Right lobe of liver (tissue), 6 donors: ENCODE measurements at regions not wholly inside any gene's neighbourhood (a gene's known extent, or its start where the extent isn't known, plus 50 kb on each side); places are given as distances from the start of the nearest gene placed in this dataset.

Source experiments
- ATAC-seq, 4 donors: fragments of 200-7000 bp; cut with Tn5 transposase; one replicate each; pipeline ENCODE4 v1.9.1; 2020; ENCODE audit warnings: mild to moderate bottlenecking in 4 of 4, moderate library complexity in 4 of 4
- DNase-seq, 3 donors: peaks; one replicate each; pipeline ENCODE4 v3.0.0-alpha.2; 2020
- H3K27ac ChIP-seq, 3 donors: fragments of 200-600 bp; one replicate each; pipeline ENCODE4 v1.8.0; 2022
- H3K27me3 ChIP-seq, 2 donors: fragments of 200-600 bp; one replicate each; pipeline ENCODE4 v1.8.0; 2022
- H3K36me3 ChIP-seq, 4 donors: fragments of 200-600 bp; sonication (generic) in 1 of 4; one replicate each; pipeline versions ENCODE4 v1.5.1 to v1.8.0; 2017 to 2022; ENCODE audit warnings: control low read depth in 1 of 4
- H3K4me1 ChIP-seq, 4 donors: fragments of 200-600 bp; sonication (generic) in 1 of 4; one replicate each; pipeline versions ENCODE4 v1.5.1 to v1.8.0; 2017 to 2022; ENCODE audit warnings: control low read depth in 1 of 4
- H3K4me3 ChIP-seq, 3 donors: fragments of 200-600 bp; one replicate each; pipeline ENCODE4 v1.8.0; 2022
- H3K9me3 ChIP-seq, 4 donors: fragments of 200-600 bp; sonication (generic) in 1 of 4; one replicate each; pipeline versions ENCODE4 v1.5.1 to v1.8.0; 2017 to 2022; ENCODE audit warnings: control low read depth in 1 of 4
- POLR2A ChIP-seq: fragments of 450-650 bp; IDR thresholded peaks from one replicate; pipeline ENCODE4 v1.6.1; 2017; ENCODE audit warnings: antibody characterized with exemption, mild to moderate bottlenecking
- WGBS: methylation state at CpG from one replicate; pipeline ENCODE4 v1.1.6; 2018; ENCODE audit warnings: low coverage, low lambda C conversion rate; ENCODE audit not compliant: insufficient coverage; ENCODE audit errors: missing lambda C conversion rate; 5-methylcytosine and 5-hydroxymethylcytosine counted together
- intact Hi-C, 2 donors: fragments of 100-400 bp; cut with DNase I; formaldehyde crosslinking; loops; one replicate each; pipeline versions ENCODE4 v1.11.2 to v1.14.1; 2022
- TF ChIP-seq, protein P1 (sequence below), 4 donors: fragments of 200-600 bp in 3 of 4; fragments of 450-650 bp in 1 of 4; IDR thresholded peaks; one replicate each; pipeline versions ENCODE4 v1.5.1 to v1.8.0; 2016 to 2022; ENCODE audit warnings: antibody characterized with exemption in 4 of 4, mild to moderate bottlenecking in 2 of 4
- donor health status: DM: no; HTN: yes; CAD: no.
- donor health status: DM: no; HTN: no; CAD: no.
- donor health status: DM: no; HTN: no; CAD: no.
- donor health status: DM: no; HTN: yes; CAD: no.
- donor health status: DM: no; HTN: yes; CAD: no.

DNA sequence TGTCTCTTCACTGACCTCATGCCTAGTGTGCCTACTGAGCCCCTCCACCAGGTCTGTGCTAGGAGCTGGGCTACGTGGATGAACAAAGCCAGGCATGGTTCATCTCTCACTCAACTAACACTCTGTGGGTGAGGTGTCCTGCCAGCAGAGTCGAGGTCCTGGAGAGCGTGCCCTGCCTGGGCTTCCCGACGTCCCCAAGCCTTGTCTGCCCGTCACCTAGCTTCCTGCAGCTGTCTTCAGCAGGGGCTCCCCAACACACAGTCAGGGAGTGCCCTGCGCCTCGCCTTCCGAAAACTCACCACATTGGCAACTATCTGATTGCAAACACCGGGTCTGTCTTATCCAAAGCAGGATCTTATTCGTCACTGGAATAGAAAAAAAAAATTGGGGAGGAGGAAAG is 167.5 kb upstream of the ZC3H12A start:
- H3K4me3 ChIP-seq = no peak overlapping the region
- ATAC-seq = no peak
- 66% methylated on average over 10 of the region's 11 CpGs for WGBS
- no peaks in the 10 kb centered on the region for H3K36me3 ChIP-seq
- H3K27me3 ChIP-seq = no peaks in the 10 kb centered on the region
- intact Hi-C loops = no loop called here
- no peaks in the 10 kb centered on the region for H3K9me3 ChIP-seq
- no peak for TF ChIP-seq POLR2A
- TF ChIP-seq, protein P1, sequence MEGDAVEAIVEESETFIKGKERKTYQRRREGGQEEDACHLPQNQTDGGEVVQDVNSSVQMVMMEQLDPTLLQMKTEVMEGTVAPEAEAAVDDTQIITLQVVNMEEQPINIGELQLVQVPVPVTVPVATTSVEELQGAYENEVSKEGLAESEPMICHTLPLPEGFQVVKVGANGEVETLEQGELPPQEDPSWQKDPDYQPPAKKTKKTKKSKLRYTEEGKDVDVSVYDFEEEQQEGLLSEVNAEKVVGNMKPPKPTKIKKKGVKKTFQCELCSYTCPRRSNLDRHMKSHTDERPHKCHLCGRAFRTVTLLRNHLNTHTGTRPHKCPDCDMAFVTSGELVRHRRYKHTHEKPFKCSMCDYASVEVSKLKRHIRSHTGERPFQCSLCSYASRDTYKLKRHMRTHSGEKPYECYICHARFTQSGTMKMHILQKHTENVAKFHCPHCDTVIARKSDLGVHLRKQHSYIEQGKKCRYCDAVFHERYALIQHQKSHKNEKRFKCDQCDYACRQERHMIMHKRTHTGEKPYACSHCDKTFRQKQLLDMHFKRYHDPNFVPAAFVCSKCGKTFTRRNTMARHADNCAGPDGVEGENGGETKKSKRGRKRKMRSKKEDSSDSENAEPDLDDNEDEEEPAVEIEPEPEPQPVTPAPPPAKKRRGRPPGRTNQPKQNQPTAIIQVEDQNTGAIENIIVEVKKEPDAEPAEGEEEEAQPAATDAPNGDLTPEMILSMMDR (IDR thresholded peaks at IDR 0.05) = no peak
- H3K27ac ChIP-seq = no peak overlapping the region
- DNase-seq = no peak
- no peaks in the 10 kb centered on the region for H3K4me1 ChIP-seq

DNA sequence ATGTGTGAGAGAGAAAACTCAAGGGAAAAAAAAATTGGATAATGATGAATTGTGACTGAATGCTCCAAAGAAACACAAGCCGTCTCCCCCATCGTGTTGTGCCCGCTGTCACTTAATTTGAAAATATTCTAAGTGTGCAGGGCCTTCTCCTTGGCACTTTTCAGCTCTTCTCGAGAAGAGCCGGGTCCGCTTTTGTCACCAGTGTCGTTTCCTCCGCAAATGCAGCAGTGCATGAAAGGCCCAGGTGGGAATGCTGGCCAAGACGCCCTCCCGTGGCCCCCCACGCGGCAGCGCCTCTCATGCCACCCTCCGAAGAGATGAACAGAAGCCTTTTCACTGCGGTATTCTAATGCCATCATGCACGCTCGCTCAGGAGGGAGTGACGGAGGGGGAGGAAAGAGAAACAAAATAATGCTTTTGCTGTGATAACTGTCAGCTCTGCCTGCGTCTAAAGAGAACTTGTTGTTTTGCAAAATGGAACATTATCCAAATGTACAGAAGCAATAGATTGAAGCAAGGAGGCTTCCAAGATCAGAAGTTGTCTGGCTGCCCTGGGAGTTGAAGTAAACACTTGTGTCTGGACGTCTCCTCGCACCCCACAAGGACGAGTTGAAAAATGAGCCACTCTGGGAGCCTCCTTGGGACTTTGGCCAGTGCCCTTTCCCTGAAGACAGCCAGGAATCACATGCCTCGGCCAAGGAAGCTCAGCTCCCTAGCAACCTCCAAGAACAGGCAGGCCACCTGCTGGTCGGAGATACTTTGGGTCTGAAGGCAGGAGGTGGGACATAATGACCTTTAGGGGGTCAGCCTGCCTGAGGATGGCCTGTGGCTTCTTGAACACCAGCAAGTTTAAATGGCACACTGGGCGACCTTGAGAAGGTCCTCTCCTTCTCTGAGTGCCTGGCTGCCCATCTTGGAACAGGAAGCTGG is 166.1 kb upstream of the ZC3H12A start:
- no peak overlapping the region for H3K27ac ChIP-seq
- no peak for DNase-seq
- ATAC-seq = no peak
- no peaks in the 10 kb centered on the region for H3K27me3 ChIP-seq
- no peak for TF ChIP-seq POLR2A
- TF ChIP-seq, protein P1 (IDR thresholded peaks at IDR 0.05) = no peak
- WGBS = 47% methylated on average over 14 of the region's 25 CpGs
- H3K36me3 ChIP-seq = no peaks in the 10 kb centered on the region
- intact Hi-C loops = no loop called here
- H3K9me3 ChIP-seq = no peaks in the 10 kb centered on the region
- H3K4me3 ChIP-seq = no peak overlapping the region
- no peaks in the 10 kb centered on the region for H3K4me1 ChIP-seq

DNA sequence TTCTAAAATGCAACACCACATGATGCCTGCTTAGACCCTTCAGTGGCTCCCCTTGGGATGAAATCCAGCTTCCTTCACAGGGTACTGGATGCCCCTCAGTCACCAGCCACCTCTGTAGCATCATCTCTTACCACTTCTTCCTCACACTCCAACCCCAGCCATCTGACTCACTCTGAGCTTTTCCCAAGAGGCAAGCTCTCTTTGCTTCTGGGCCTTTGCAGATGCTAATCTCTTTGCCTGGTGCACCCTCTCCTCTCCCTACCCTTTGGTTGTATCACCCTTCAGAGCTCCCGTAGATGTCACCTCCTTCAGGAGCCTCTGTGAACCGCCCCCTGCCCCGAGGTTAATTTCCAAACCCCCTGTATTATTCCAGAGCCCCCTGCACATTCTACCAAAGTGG is 164.8 kb upstream of the ZC3H12A start:
- DNase-seq = no peak
- H3K9me3 ChIP-seq = no peaks in the 10 kb centered on the region
- TF ChIP-seq, protein P1 (IDR thresholded peaks at IDR 0.05) = no peak
- no peak for TF ChIP-seq POLR2A
- no peak overlapping the region for H3K27ac ChIP-seq
- no peaks in the 10 kb centered on the region for H3K27me3 ChIP-seq
- no peaks in the 10 kb centered on the region for H3K4me1 ChIP-seq
- WGBS = 20% methylated on average over 3 of the region's 3 CpGs
- intact Hi-C loops = no loop called here
- H3K4me3 ChIP-seq = no peak overlapping the region
- no peak for ATAC-seq
- no peaks in the 10 kb centered on the region for H3K36me3 ChIP-seq

DNA sequence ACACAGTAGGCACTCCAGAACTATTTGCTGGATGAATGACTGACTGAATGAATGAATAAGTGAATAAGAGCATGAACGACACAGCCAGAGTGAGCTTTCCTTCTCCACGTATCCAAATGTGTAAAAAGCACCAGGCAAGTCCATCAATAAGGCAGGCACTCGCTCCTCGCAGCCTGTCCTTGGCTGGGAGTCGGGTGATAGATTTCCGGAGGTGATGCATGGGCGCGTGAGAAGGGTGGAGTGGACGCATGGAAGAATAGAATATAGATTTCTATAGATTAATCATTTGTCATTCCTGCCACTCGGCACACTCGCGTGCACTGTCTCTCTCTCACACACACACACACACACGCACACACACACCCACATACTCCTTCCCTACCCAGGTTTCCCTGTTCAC is 164.3 kb upstream of the ZC3H12A start:
- WGBS = 60% methylated on average over 10 of the region's 13 CpGs
- no peak overlapping the region for H3K27ac ChIP-seq
- H3K9me3 ChIP-seq = no peaks in the 10 kb centered on the region
- ATAC-seq (no peak), DNase-seq (no peak)
- H3K4me1 ChIP-seq = no peaks in the 10 kb centered on the region
- no peak overlapping the region for H3K4me3 ChIP-seq
- no peak for TF ChIP-seq POLR2A
- TF ChIP-seq, protein P1 (IDR thresholded peaks at IDR 0.05) = no peak
- intact Hi-C loops = no loop called here
- no peaks in the 10 kb centered on the region for H3K36me3 ChIP-seq
- H3K27me3 ChIP-seq = no peaks in the 10 kb centered on the region
